HUDEP-2 (cell line): ENCODE measurements at regions not wholly inside any gene's neighbourhood (a gene's known extent, or its start where the extent isn't known, plus 50 kb on each side); places are given as distances from the start of the nearest gene placed in this dataset.

ENCODE experiments used
- DNase-seq, 76 experiments: peaks; one replicate each; lab custom pipeline; 2025; ENCODE audit not compliant: unreplicated experiment in 76 of 76; lab: John Stamatoyannopoulos, UW

- no peak for DNase-seq
Observed at GRCh38 chr9:87310827-87311523, 186.7 kb upstream of the DAPK1 start.

GRCh38 chr9:87319656-87320055, 178.0 kb upstream of the DAPK1 start:
- no peak for DNase-seq

GRCh38 chr9:87320146-87320884, 177.4 kb upstream of the DAPK1 start:
- no peak for DNase-seq

DNA sequence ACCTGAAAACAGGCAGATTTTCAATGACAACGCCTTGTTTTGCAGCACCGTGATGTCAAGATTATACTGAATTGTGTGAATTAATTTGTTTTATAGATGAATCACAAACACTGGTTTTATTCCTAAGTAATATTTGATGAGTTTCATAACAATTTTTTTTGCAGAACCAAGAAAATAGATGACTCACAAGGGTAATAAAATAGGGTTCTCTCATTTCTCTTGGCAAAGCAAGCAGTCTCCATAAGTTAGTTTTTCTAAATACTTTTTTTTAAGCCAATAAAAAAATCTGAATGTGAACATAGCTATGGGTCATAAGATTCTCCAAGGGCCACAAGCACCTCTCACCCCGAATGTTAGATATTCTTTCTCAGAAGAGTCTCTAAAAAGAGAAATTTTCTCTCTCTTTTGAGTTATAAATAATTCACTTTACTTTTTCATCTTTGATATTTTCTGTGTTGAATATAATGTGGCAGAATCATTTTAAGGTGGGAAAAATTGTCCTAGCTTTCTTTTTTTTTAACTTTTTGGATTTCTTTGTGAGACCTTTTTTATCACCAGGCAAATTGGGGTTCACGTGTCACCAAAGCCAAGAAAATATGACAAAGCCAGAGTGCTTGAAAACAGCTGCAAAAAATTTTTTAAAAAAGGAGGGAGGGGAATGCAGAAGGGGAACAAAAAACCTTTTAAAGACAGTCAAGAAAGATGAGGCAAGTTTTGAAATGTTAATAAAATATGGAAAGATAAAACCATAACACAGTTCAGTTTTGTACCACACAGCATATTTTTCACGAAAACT, 174.6 kb upstream of the DAPK1 start:
- DNase-seq, result no peak

DNA sequence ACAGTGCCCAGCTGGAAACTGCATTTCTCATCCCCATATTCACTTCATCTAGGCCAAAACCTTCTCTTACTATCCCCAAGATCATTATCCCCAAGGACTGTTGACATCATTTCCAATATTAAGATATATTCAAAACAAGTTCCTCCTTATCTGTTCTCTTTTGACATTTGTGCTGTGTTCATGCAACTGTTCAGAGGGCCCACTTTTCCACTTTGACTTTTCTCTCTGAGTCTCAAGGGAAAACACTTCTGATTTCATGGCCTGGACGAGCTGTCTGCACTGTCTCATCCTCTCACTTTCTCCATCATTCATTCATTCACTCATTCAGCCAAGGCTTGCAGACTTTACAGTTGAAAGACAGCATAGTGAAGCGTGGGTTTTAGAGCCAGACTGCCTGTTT, 173.7 kb upstream of the DAPK1 start:
- no peak for DNase-seq

DNA sequence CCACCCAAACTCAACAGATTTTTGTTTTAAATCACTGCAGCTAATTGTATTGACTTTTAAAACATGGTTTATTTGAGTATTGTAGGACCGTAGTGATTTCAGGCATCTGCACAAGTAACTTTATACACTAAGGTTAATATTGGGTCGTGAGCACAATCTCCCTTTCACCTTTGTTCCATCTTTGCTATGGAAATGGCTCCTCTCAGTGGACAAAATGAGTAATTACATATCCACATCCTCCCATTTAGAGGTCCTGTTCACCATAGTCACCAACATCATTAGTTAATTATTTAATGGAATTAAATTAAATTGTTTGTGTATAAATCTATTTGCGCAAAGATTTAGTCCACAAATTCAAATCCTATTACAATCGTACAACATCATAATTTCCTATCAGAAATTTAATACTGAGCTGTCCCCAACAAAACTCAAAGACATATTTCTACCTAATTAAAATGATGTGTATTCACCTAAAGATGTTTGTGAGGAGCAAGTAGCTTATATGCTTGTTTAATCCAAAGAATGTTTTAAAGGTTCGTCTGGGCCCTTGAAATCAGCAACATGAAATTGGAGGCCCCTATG, 173.0 kb upstream of the DAPK1 start:
- peak in 28 of 76 experiments; percentile 2 to 55 (median 19) for DNase-seq

GRCh38 chr9:87327575-87328125, 170.0 kb upstream of the DAPK1 start:
- no peak for DNase-seq

- DNase-seq, result no peak
Observed at GRCh38 chr9:87333802-87334201, 163.9 kb upstream of the DAPK1 start.

DNA sequence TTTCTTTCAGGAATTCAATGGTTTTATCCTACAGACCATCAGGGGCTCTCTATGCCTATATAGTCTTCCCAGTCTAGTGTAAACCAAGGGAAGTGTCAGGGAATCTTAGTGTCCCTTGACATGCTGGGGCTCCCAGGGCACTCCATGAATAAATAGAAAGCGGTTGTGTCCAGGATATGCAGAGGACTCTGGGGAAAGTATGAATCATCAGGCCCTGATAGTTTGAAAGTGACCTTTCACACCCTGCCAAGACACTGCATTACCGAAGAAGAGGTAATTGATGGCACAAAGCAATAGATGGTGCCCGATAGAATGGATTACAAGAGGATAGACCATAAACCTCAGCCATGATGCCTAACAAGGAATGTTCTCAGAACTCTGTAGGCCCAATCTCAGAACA, 163.3 kb upstream of the DAPK1 start:
- DNase-seq, result no peak

DNA sequence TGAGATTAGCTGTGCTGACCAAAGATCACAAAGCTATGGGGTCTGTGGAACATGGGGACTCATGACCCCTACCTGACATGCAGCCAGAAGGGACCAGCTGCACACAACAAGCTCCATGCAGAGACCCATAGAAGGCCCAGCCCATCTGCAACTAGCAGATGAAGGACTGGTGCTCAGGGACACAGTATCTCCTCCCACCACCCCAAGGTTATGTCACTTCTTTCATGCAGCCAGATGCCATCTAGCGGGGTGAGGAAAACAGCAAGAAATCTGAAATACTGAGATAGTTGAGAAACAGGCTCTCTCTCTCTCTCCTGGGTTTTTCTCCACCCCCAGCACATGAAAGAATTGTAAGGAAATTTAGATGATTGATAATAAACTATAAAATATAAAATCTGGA, 161.3 kb upstream of the DAPK1 start:
- DNase-seq, result peak in 27 of 76 experiments; percentile 1 to 38 (median 18)

DNA sequence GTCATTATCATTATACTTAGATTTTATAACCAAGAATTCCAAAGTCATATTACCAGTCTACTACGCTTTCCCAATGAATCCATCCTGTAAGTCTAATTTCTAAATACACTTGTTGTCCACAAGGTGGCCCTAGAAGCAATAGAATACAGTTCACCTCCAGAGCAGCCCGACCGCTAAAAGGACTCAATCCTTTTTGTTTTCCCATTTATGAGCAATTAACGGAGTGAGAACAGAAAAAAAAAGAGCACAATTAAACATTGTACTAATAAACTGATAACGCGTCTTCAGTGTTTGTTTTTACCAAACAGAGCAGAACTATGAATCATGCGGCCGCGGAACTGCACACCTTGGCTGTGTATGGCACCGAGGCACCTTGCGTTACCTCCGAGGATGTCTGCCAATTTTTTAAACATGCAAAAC, 160.7 kb upstream of the DAPK1 start:
- peak in 33 of 76 experiments; percentile 2 to 69 (median 32) for DNase-seq

GRCh38 chr9:87337335-87338087, 160.2 kb upstream of the DAPK1 start:
- no peak for DNase-seq

- DNase-seq, result no peak
Observed at GRCh38 chr9:87338088-87338989, 159.3 kb upstream of the DAPK1 start.

GRCh38 chr9:87340391-87340790, 157.3 kb upstream of the DAPK1 start:
- DNase-seq, result no peak

DNA sequence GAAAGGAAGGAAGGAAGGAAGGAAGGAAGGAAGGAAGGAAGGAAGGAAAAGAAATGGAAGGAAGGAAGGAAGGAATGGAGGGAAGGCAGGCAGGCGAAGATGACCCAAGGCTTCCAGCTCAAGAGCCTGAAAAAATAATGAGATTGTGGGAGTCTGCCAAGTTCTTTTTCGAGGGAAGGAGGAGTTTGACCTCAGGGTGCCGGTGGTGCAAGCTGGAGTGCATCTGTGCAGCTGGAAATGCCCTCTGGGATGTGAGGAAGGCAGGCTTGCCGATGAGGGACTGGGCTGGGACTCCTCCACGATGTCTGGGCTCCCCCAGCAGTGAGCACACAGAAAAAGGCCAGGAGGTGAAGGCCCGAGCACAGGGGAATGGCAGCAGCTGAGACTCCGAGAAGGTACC, 154.9 kb upstream of the DAPK1 start:
- DNase-seq, result no peak

DNA sequence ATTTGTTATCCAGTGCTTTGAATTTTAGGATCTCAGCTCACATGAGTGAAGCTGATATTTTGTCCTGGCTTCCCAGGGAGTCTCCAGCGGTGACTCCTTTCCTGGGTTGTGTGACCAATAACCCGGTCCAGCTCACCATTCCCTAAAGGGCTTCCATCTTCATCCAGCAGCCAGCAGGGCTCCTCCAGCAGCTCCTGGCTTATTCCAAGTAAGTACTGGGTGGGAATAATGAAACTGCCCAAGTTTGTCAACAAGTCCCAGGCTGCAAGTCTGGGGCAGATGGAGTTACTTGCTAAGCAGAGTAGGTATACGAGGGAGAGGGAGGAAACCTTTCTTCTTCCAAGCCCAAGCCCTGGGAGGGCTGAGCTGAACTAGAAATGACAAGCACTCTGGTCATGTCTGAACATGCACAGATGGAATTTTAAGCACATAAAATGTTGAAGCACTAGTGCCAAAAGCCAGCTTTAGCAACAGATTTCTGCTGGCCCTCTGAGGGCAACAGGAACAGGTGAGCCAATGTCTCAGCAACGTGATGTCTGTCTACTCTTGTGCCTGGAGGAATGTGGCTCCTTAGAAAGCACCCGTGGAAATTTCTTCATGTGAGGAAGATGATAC, 153.7 kb upstream of the DAPK1 start:
- no peak for DNase-seq

GRCh38 chr9:87346061-87346665, 151.5 kb upstream of the DAPK1 start:
- no peak for DNase-seq

- no peak for DNase-seq
Observed at GRCh38 chr9:87350915-87351314, 146.8 kb upstream of the DAPK1 start.
